ENCODE measurements at regions not wholly inside any gene's neighbourhood (a gene's known extent, or its start where the extent isn't known, plus 50 kb on each side); places are given as distances from the start of the nearest gene placed in this dataset.

GRCh38 chr1:229951856-229952534, 115.0 kb upstream of the GALNT2 start:
- no peak for TF ChIP-seq CTCF (IDR thresholded peaks at IDR 0.05)
- TF ChIP-seq POLR2A (IDR thresholded peaks at IDR 0.05): no peak
- no peak for TF ChIP-seq POLR2AphosphoS5 (IDR thresholded peaks at IDR 0.05)
